ENCODE measurements at regions not wholly inside any gene's neighbourhood (a gene's known extent, or its start where the extent isn't known, plus 50 kb on each side); places are given as distances from the start of the nearest gene placed in this dataset.

- TF ChIP-seq, protein P1, sequence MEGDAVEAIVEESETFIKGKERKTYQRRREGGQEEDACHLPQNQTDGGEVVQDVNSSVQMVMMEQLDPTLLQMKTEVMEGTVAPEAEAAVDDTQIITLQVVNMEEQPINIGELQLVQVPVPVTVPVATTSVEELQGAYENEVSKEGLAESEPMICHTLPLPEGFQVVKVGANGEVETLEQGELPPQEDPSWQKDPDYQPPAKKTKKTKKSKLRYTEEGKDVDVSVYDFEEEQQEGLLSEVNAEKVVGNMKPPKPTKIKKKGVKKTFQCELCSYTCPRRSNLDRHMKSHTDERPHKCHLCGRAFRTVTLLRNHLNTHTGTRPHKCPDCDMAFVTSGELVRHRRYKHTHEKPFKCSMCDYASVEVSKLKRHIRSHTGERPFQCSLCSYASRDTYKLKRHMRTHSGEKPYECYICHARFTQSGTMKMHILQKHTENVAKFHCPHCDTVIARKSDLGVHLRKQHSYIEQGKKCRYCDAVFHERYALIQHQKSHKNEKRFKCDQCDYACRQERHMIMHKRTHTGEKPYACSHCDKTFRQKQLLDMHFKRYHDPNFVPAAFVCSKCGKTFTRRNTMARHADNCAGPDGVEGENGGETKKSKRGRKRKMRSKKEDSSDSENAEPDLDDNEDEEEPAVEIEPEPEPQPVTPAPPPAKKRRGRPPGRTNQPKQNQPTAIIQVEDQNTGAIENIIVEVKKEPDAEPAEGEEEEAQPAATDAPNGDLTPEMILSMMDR (IDR thresholded peaks at IDR 0.05), result no peak
- TF ChIP-seq POLR2A (IDR thresholded peaks at IDR 0.05), result no peak
Measured at GRCh38 chr13:53520132-53520531, 491.5 kb downstream of the OLFM4 start.

Measured in uterus (tissue), 2 donors.